Lung (tissue), 11 donors: ENCODE measurements at regions not wholly inside any gene's neighbourhood (a gene's known extent, or its start where the extent isn't known, plus 50 kb on each side); places are given as distances from the start of the nearest gene placed in this dataset.
A peak's percentile ranks its signal among the peaks of the same experiment; 100 is the strongest.
"Not testable (repeated sequence)": the region's sequence is repeated elsewhere in the genome, so short reads cannot be mapped to it uniquely, and the experiment has no call there.

ENCODE experiments used
- ATAC-seq: fragments of 200-7000 bp; cut with Tn5 transposase; one replicate; pipeline ENCODE4 v1.9.1; 2020; ENCODE audit warnings: moderate number of reproducible peaks; ENCODE audit not compliant: insufficient read depth, low FRiP score
- DNase-seq, 3 donors: peaks; one replicate each; pipeline ENCODE4 v3.0.0-alpha.2; 2013 to 2017
- H3K27ac ChIP-seq, 2 donors: one replicate each; pipeline ENCODE4 v1.5.1; 2013; ENCODE audit warnings: mild to moderate bottlenecking in 2 of 2, moderate library complexity in 2 of 2, control low read depth in 1 of 2, inconsistent platforms in 1 of 2, low read depth in 1 of 2, low read length in 1 of 2
- H3K27me3 ChIP-seq, 3 donors: one replicate each; pipeline ENCODE4 v1.5.1; 2013; ENCODE audit warnings: low read length in 2 of 3; ENCODE audit not compliant: control insufficient read depth in 3 of 3, insufficient read depth in 3 of 3
- H3K36me3 ChIP-seq, 4 donors: one replicate each; pipeline ENCODE4 v1.5.1; 2013; ENCODE audit warnings: low read length in 4 of 4, mild to moderate bottlenecking in 1 of 4, moderate library complexity in 1 of 4; ENCODE audit not compliant: control insufficient read depth in 4 of 4, insufficient read depth in 4 of 4
- H3K4me1 ChIP-seq, 5 donors: one replicate each; pipeline ENCODE4 v1.5.1; 2013; ENCODE audit warnings: low read length in 5 of 5, mild to moderate bottlenecking in 2 of 5, moderate library complexity in 1 of 5; ENCODE audit not compliant: control insufficient read depth in 5 of 5, insufficient read depth in 5 of 5
- H3K4me3 ChIP-seq: one replicate; pipeline ENCODE4 v1.5.1; 2013; ENCODE audit warnings: mild to moderate bottlenecking, control low read depth, moderate library complexity
- H3K9ac ChIP-seq, 2 donors: one replicate each; pipeline ENCODE4 v1.5.1; 2013; ENCODE audit warnings: low read length in 2 of 2, control low read depth in 1 of 2; ENCODE audit not compliant: insufficient read depth in 1 of 2
- H3K9me3 ChIP-seq, 4 donors: one replicate each; pipeline ENCODE4 v1.5.1; 2013; ENCODE audit warnings: low read length in 3 of 4, mild to moderate bottlenecking in 1 of 4, moderate library complexity in 1 of 4; ENCODE audit not compliant: control insufficient read depth in 4 of 4, insufficient read depth in 3 of 4
- CTCF ChIP-seq: IDR thresholded peaks from 2 replicates; pipeline ENCODE4 v1.5.1; 2012; ENCODE audit warnings: mild to moderate bottlenecking; ENCODE audit errors: control extremely low read depth, extremely low read depth
- WGBS, 2 donors: extraction: QIAGEN DNeasy Blood & Tissue Kit; methylation state at CpG; one replicate each; pipeline ENCODE4 v1.1.7; 2013; 5-methylcytosine and 5-hydroxymethylcytosine counted together
- donor health status: control.
- donor health status: control.
- donor health status: Bipolar disorder and iron deficiency.
- donor health status: healthy.
- donor health status: DM: yes; HTN: yes; CAD: no.

GRCh38 chr1:192497214-192497794, 78.3 kb upstream of the RGS1 start:
- Histone ChIP-seq H3K9ac (no peak overlapping the region), H3K36me3 (no peaks in the 10 kb centered on the region), H3K27ac (no peak overlapping the region), H3K9me3 (no peaks in the 10 kb centered on the region), H3K4me1 (no peaks in the 10 kb centered on the region), H3K27me3 (no peaks in the 10 kb centered on the region), H3K4me3 (no peak overlapping the region)
- no peak for TF ChIP-seq CTCF
- 92 to 93% methylated on average over 2 of the region's 2 CpGs for WGBS, 2 donors
- DNase-seq (no peak), ATAC-seq (no peak)

DNA sequence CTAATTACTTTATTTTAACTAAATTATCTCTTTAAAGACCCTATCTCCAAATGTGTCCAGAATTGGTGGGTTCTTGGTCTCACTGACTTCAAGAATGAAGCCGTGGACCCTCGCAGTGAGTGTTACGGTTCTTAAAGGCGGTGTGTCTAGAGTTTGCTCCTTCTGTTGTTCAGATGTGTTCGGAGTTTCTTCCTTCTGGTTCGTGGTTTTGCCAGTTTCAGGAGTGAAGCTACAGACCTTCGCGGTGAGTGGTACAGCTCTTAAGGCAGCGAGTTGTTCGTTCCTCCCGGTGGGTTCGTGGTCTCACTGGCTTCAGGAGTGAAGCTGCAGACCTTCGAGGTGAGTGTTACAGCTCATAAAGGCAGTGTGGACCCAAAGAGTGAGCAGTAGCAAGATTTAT, 77.5 kb upstream of the RGS1 start:
- DNase-seq, H3K4me3 ChIP-seq, H3K27ac ChIP-seq, H3K27me3 ChIP-seq, H3K4me1 ChIP-seq, H3K36me3 ChIP-seq, H3K9me3 ChIP-seq, H3K9ac ChIP-seq, ATAC-seq: not testable (repeated sequence)
- WGBS, 2 donors, result 89 to 93% methylated on average over 13 of the region's 13 CpGs

DNA sequence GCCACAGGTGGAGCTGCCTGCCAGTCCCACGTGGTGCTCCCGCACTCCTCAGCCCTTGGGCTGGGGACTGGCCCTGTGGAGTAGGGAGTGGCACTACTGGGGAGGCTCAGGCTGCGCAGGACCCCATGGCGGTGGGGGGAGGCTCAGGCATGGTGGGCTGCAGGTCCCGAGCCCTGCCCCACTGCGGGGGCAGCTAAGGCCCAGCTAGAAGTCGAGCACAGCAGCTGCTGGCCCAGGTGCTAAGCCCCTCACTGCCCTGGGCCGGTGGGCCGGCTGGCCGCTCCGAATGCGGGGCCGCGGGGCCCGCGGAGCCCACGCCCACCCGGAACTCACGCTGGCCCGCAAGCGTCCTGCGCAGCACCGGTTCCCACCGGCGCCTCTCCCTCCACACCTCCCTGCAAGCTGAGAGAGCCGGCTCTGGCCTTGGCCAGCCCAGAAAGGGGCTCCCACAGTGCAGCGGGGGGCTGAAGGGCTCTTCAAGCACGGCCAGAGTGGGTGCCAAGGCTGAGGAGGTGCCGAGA, 76.5 kb upstream of the RGS1 start:
- H3K9me3 ChIP-seq, H3K9ac ChIP-seq, H3K4me1 ChIP-seq, H3K27ac ChIP-seq, H3K4me3 ChIP-seq, DNase-seq, H3K27me3 ChIP-seq, H3K36me3 ChIP-seq, ATAC-seq: not testable (repeated sequence)
- 95 to 96% methylated on average over 29 of the region's 29 CpGs for WGBS, 2 donors

GRCh38 chr1:192500541-192500940, 75.0 kb upstream of the RGS1 start:
- H3K4me1 ChIP-seq, H3K4me3 ChIP-seq, H3K27me3 ChIP-seq, H3K36me3 ChIP-seq, DNase-seq, H3K9me3 ChIP-seq, H3K27ac ChIP-seq, H3K9ac ChIP-seq, ATAC-seq: not testable (repeated sequence)
- WGBS, 2 donors, result 95 to 99% methylated on average over 6 to 20 of the region's 23 CpGs

DNA sequence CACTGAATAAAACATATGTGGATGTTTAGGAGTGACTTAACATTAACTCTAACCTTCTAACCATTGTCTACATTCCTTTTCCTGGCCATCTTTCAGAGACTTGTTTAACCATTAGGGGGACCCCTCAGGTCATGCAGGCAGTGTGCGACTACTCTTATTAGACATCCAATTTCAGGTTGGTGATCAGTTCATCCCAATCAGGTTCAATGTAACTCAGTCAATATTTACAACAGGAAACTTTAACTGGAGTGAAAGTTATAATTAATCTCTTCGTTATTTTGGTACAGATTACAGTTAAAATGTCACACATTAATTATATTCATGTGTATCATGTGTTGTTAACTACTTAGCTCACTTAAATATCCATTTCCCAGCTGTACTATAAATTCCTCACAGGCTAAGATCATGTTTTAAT, 68.8 kb upstream of the RGS1 start:
- ATAC-seq, result no peak
- Histone ChIP-seq H3K9me3 (no peaks in the 10 kb centered on the region), H3K4me1 (no peaks in the 10 kb centered on the region), H3K4me3 (no peak overlapping the region), H3K27ac (no peak overlapping the region), H3K27me3 (no peaks in the 10 kb centered on the region), H3K9ac (no peak overlapping the region), H3K36me3 (no peaks in the 10 kb centered on the region)
- TF ChIP-seq CTCF, result no peak
- 60 to 68% methylated on average over 2 of the region's 2 CpGs for WGBS, 2 donors
- DNase-seq, result peak in 2 of 3 donors; percentile 40 to 42
